Cardiac muscle cell (in vitro differentiated cells and primary cell): ENCODE measurements at regions not wholly inside any gene's neighbourhood (a gene's known extent, or its start where the extent isn't known, plus 50 kb on each side); places are given as distances from the start of the nearest gene placed in this dataset.

Source experiments
- DNase-seq, 2 donors: peaks; one replicate each; pipeline versions ENCODE4 v3.0.0 to v3.0.0-alpha.2; 2010 to 2017; ENCODE audit warnings: low read depth in 1 of 2, low spot score in 1 of 2
- H3K27ac ChIP-seq: fragments of 200-600 bp; sonication (generic); 2 replicates; pipeline ENCODE4 v1.5.1; 2016
- H3K27me3 ChIP-seq: fragments of 200-600 bp; sonication (generic); 2 replicates; pipeline ENCODE4 v1.6.0; 2016; ENCODE audit warnings: control low read depth
- H3K36me3 ChIP-seq: fragments of 200-600 bp; sonication (generic); 2 replicates; pipeline ENCODE4 v1.5.1; 2016; ENCODE audit warnings: control low read depth
- H3K4me1 ChIP-seq: fragments of 200-600 bp; sonication (generic); 2 replicates; pipeline ENCODE4 v1.8.1; 2017; ENCODE audit warnings: low read depth, mild to moderate bottlenecking, mixed run types
- H3K4me3 ChIP-seq: fragments of 200-600 bp; sonication (generic); 2 replicates; pipeline ENCODE4 v1.5.1; 2016; ENCODE audit warnings: mild to moderate bottlenecking
- H3K9me3 ChIP-seq: fragments of 200-600 bp; sonication (generic); 2 replicates; pipeline ENCODE4 v1.5.1; 2017; ENCODE audit warnings: low read depth, mild to moderate bottlenecking, control low read depth
- CTCF ChIP-seq: IDR thresholded peaks from 2 replicates; pipeline ENCODE4 v1.5.1; 2012; ENCODE audit warnings: low read depth, mild to moderate bottlenecking, low read length

DNA sequence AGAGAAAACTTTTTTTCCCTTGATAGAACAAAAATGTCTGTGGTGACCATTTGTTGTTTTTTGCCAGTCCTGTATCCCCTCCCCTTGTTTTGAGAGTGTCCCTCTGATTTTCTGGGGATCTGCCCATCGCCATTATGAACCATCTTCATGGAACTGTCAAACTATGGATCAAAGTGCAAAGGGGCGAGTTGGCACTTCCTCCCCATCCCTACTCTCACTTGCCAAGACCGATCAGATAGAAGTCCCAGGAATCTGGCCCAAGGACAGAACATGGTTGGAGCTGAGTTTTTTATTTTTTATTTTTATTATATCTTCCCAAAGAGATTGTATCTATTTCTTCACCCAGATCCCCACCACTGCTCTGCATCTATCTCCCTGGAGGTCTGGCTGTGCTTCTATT lies 221.4 kb downstream of the IKZF2 start:
- DNase-seq: no peak
- TF ChIP-seq CTCF: no peak

DNA sequence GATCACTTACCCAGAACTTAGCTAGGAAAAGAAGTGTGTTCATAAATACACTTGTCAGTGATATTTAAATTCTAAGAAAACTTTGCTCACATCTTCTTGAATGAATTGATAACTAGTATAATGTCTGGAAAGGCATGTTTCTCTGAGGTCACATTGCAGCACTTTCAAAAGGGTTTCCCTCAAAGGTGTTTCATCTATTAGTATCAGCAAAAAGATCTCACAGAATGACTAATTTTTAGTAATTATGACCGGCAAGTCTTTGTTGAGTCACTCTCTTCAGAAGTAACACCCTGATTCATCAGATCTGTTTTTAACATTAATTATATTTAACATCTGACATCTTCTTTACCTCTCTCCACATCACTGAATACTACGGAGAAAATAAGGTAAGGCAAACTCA lies 222.3 kb downstream of the IKZF2 start:
- no peaks in the 10 kb centered on the region for H3K9me3 ChIP-seq
- H3K27me3 ChIP-seq: no peaks in the 10 kb centered on the region
- H3K27ac ChIP-seq: no peak overlapping the region
- H3K4me1 ChIP-seq: peaks cover 21% of the 10 kb centered on the region
- TF ChIP-seq CTCF: no peak
- no peaks in the 10 kb centered on the region for H3K36me3 ChIP-seq
- no peak for DNase-seq
- no peak overlapping the region for H3K4me3 ChIP-seq

More for the DNA sequence above, 221.4 kb downstream of the IKZF2 start:
- no peak overlapping the region for H3K4me3 ChIP-seq
- no peaks in the 10 kb centered on the region for H3K9me3 ChIP-seq
- no peaks in the 10 kb centered on the region for H3K36me3 ChIP-seq
- H3K27ac ChIP-seq: peak overlapping the region; percentile 0
- peaks cover 21% of the 10 kb centered on the region for H3K4me1 ChIP-seq
- no peaks in the 10 kb centered on the region for H3K27me3 ChIP-seq

DNA sequence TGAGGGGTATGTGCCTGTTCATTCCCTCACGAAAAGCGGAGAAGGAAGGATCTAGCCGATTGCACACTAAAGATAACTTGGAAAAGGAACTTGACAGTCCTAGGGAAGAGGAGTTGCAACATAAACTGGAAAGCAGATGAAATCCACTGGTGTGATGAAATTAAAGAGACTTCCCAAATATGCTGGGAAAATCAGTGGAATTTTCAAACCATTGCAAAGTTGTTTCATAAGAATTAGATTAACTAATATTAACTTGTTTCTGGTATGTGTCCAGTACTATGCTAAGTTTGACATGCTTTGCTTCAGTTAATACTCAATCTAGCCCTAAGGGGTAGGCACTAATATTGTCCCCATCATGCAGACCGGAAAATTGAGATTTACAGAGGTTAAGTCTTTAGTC lies 222.7 kb downstream of the IKZF2 start:
- H3K27ac ChIP-seq: no peak overlapping the region
- TF ChIP-seq CTCF: no peak
- peak in 1 of 2 donors; percentile 87 for DNase-seq
- H3K4me1 ChIP-seq: peaks cover 21% of the 10 kb centered on the region
- no peak overlapping the region for H3K4me3 ChIP-seq
- H3K27me3 ChIP-seq: no peaks in the 10 kb centered on the region
- H3K9me3 ChIP-seq: no peaks in the 10 kb centered on the region
- no peaks in the 10 kb centered on the region for H3K36me3 ChIP-seq

GRCh38 chr2:212926940-212927339 lies 224.5 kb downstream of the IKZF2 start:
- H3K27me3 ChIP-seq: no peaks in the 10 kb centered on the region
- peak in 1 of 2 donors; percentile 48 for DNase-seq
- no peak overlapping the region for H3K27ac ChIP-seq
- H3K4me1 ChIP-seq: peaks cover 21% of the 10 kb centered on the region
- no peaks in the 10 kb centered on the region for H3K36me3 ChIP-seq
- TF ChIP-seq CTCF: no peak
- no peak overlapping the region for H3K4me3 ChIP-seq
- H3K9me3 ChIP-seq: no peaks in the 10 kb centered on the region

DNA sequence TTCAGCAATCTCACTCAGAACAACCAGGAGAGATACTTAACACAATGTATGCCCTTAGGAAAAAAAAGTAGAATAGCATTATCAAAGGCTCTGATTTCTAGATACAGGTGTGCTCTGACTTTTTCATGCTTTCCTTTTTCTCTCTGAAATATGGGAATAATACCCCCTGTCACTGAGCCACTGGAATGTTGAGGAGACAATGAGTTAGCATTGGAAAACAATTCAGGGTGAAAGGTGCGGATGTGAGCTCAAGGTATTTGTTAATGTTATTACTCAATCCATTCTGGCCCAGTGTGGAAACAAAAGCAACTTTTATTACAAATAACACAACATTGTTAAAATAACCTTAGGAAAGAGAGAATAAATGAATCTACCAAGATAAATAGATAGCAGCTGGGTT lies 228.0 kb downstream of the IKZF2 start:
- Histone ChIP-seq H3K4me3 (no peak overlapping the region), H3K36me3 (no peaks in the 10 kb centered on the region), H3K27ac (no peak overlapping the region), H3K27me3 (no peaks in the 10 kb centered on the region), H3K9me3 (no peaks in the 10 kb centered on the region), H3K4me1 (no peaks in the 10 kb centered on the region)
- no peak for TF ChIP-seq CTCF
- no peak for DNase-seq

DNA sequence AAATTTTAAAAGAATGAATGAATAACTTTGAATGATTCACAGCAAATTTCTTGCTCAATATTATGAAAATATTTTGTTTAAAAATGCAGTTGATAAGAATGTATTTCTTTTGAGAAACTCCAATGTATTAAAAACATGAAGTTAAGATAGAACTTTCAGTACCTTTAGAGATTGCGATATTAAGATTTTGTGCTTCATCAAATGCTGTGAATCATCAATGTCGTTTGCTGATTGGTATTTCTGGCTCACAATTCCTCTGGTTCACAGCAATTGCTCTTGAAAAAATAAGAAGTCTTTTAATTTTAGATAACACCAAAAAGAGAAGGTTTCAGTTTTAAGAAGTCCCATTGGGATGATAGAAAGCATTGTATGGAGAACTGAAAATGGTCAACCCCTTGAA lies 228.7 kb downstream of the IKZF2 start:
- H3K9me3 ChIP-seq: no peaks in the 10 kb centered on the region
- DNase-seq: peak in 1 of 2 donors; percentile 10

More for the DNA sequence above, 228.7 kb downstream of the IKZF2 start:
- no peak overlapping the region for H3K27ac ChIP-seq
- TF ChIP-seq CTCF: no peak
- no peak overlapping the region for H3K4me3 ChIP-seq
- no peaks in the 10 kb centered on the region for H3K36me3 ChIP-seq
- H3K4me1 ChIP-seq: no peaks in the 10 kb centered on the region
- no peaks in the 10 kb centered on the region for H3K27me3 ChIP-seq
